ENCODE measurements at regions not wholly inside any gene's neighbourhood (a gene's known extent, or its start where the extent isn't known, plus 50 kb on each side); places are given as distances from the start of the nearest gene placed in this dataset.

DNA sequence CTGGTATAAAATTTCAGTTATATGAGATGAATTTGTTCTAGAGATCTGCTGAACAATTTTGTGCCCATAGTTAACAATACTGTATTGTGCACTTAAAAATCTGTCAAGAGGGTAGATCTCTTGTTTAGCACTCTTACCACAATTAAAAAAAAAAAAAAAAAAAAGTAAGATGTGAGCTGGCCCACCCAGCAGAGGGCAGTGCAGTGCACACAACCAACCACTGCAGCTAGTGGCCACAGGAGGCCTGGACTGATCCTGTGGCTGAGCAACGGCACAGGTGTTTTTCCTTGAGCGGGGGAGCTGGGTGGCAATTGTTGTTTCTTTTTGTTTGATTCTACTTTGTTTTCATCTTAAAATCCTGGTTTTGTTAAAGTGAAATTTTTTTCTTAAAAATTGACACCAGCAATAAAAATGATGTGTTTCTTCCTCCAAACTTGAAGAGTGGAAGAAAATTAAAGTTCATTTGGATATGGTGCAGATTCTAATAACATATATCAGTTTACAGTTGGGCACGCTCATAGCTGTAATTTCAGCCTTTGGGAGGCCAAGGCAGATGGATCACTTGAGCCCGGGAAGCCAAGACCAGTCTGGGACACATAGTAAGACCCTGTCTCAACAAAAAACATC, 171.1 kb upstream of the TBX20 start:
- no peak overlapping the region for H3K27ac Mint-ChIP-seq

DNA sequence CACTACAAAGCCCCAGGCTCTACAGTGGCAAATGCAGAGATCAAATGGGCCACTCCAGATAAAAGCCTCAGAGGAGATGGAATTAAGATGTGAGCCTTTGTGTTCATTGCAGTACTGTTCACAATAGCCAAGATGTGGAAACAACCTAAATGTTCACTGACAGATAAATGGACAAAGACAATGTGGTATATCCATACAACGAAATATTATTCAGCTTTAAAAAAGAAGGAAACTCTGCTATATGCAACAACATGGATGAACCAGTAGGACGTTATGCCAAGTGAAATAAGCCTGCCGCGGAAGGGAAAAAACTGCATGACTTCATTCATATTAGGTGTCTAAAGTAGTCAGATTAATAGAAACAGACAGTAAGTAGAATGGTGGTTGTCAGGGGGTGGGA, 170.5 kb upstream of the TBX20 start:
- H3K36me3 Mint-ChIP-seq = no peaks in the 10 kb centered on the region
- H3K4me3 ChIP-seq (ENCODE audit: low read length) = no peak overlapping the region
- H3K27ac Mint-ChIP-seq = no peak overlapping the region
- H3K27ac ChIP-seq (ENCODE audit: low read length) = no peak overlapping the region
- H3K9me3 Mint-ChIP-seq = no peaks in the 10 kb centered on the region
- H3K9me3 ChIP-seq (ENCODE audit: control insufficient read depth, insufficient read depth, low read length) = no peaks in the 10 kb centered on the region
- ATAC-seq (no peak), DNase-seq (no peak)
- H3K4me3 Mint-ChIP-seq = no peak overlapping the region
- intact Hi-C loops (cut with micrococcal nuclease) = no loop called here
- TF ChIP-seq, protein P1, sequence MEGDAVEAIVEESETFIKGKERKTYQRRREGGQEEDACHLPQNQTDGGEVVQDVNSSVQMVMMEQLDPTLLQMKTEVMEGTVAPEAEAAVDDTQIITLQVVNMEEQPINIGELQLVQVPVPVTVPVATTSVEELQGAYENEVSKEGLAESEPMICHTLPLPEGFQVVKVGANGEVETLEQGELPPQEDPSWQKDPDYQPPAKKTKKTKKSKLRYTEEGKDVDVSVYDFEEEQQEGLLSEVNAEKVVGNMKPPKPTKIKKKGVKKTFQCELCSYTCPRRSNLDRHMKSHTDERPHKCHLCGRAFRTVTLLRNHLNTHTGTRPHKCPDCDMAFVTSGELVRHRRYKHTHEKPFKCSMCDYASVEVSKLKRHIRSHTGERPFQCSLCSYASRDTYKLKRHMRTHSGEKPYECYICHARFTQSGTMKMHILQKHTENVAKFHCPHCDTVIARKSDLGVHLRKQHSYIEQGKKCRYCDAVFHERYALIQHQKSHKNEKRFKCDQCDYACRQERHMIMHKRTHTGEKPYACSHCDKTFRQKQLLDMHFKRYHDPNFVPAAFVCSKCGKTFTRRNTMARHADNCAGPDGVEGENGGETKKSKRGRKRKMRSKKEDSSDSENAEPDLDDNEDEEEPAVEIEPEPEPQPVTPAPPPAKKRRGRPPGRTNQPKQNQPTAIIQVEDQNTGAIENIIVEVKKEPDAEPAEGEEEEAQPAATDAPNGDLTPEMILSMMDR (IDR thresholded peaks at IDR 0.05) = no peak
- H3K4me1 ChIP-seq (ENCODE audit: control insufficient read depth, insufficient read depth, low read length) = no peaks in the 10 kb centered on the region
- no peaks in the 10 kb centered on the region for H3K27me3 ChIP-seq (ENCODE audit: control insufficient read depth, insufficient read depth, low read length)
- WGBS (ENCODE audit: insufficient coverage) = 86% methylated on average over 4 of the region's 4 CpGs
- H3K4me1 Mint-ChIP-seq = peaks cover 0 to 6% of the 10 kb centered on the region in 2 donors
- H3K36me3 ChIP-seq (ENCODE audit: control insufficient read depth, insufficient read depth, low read length) = no peaks in the 10 kb centered on the region
- peaks cover 2 to 20% of the 10 kb centered on the region in 2 donors for H3K27me3 Mint-ChIP-seq (ENCODE audit: low read depth in 2 of 2)

More for the DNA sequence above, 171.1 kb upstream of the TBX20 start:
- H3K27me3 Mint-ChIP-seq (ENCODE audit: low read depth in 2 of 2) = peaks cover 2 to 20% of the 10 kb centered on the region in 2 donors
- H3K4me1 ChIP-seq (ENCODE audit: control insufficient read depth, insufficient read depth, low read length) = no peaks in the 10 kb centered on the region
- H3K9me3 Mint-ChIP-seq = no peaks in the 10 kb centered on the region
- ATAC-seq = peak; percentile 86 to 97 (median 95)
- H3K27ac ChIP-seq (ENCODE audit: low read length) = no peak overlapping the region
- no peak overlapping the region for H3K4me3 ChIP-seq (ENCODE audit: low read length)
- no peaks in the 10 kb centered on the region for H3K9me3 ChIP-seq (ENCODE audit: control insufficient read depth, insufficient read depth, low read length)
- H3K36me3 Mint-ChIP-seq = no peaks in the 10 kb centered on the region
- intact Hi-C loops (cut with micrococcal nuclease) = loop anchor here (1.0 to 5.0 kb wide), 4 partner anchors 112 to 552 kb away; no protein-coding TSS in a partner anchor
- TF ChIP-seq, protein P1 (IDR thresholded peaks at IDR 0.05) = peak; percentile 78
- no peaks in the 10 kb centered on the region for H3K36me3 ChIP-seq (ENCODE audit: control insufficient read depth, insufficient read depth, low read length)
- peaks cover 0 to 6% of the 10 kb centered on the region in 2 donors for H3K4me1 Mint-ChIP-seq
- H3K27me3 ChIP-seq (ENCODE audit: control insufficient read depth, insufficient read depth, low read length) = no peaks in the 10 kb centered on the region
- peak; percentile 49 to 76 for DNase-seq
- WGBS (ENCODE audit: insufficient coverage) = 48% methylated on average over 4 of the region's 4 CpGs
- no peak overlapping the region for H3K4me3 Mint-ChIP-seq

DNA sequence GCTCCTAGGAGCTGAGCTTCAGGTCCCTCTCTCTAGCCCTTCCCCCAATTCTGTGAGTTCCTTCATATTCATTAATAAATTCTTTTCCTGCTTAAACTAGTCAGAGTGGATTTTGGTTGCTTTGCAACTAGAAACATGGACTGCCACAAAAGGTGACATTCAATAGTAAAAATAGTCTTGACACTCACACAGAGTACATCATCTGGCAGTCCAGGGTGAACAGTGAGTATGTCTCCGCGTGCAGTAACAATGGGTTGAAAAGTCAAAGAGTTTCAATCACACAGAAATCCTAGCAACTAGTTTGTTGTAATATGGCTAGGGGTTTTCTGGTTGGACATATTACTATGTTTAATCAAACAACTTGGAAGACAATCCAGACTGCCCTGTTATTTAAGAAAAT, 168.8 kb upstream of the TBX20 start:
- Histone ChIP-seq H3K4me1 (ENCODE audit: control insufficient read depth, insufficient read depth, low read length) (no peaks in the 10 kb centered on the region), H3K27ac (ENCODE audit: low read length) (no peak overlapping the region), H3K36me3 (ENCODE audit: control insufficient read depth, insufficient read depth, low read length) (no peaks in the 10 kb centered on the region), H3K9me3 (ENCODE audit: control insufficient read depth, insufficient read depth, low read length) (no peaks in the 10 kb centered on the region), H3K27me3 (ENCODE audit: control insufficient read depth, insufficient read depth, low read length) (no peaks in the 10 kb centered on the region), H3K4me3 (ENCODE audit: low read length) (no peak overlapping the region)
- intact Hi-C loops (cut with micrococcal nuclease) = no loop called here
- H3K27me3 Mint-ChIP-seq (ENCODE audit: low read depth in 2 of 2) = peaks cover 5 to 19% of the 10 kb centered on the region in 2 donors
- DNase-seq = no peak
- no peaks in the 10 kb centered on the region for H3K36me3 Mint-ChIP-seq
- no CpG with 5 or more reads among the region's 2 CpGs for WGBS (ENCODE audit: insufficient coverage)
- peaks cover 0 to 6% of the 10 kb centered on the region in 2 donors for H3K4me1 Mint-ChIP-seq
- TF ChIP-seq, protein P1 (IDR thresholded peaks at IDR 0.05) = no peak
- H3K4me3 Mint-ChIP-seq = no peak overlapping the region
- no peak overlapping the region for H3K27ac Mint-ChIP-seq
- ATAC-seq = no peak
- no peaks in the 10 kb centered on the region for H3K9me3 Mint-ChIP-seq

DNA sequence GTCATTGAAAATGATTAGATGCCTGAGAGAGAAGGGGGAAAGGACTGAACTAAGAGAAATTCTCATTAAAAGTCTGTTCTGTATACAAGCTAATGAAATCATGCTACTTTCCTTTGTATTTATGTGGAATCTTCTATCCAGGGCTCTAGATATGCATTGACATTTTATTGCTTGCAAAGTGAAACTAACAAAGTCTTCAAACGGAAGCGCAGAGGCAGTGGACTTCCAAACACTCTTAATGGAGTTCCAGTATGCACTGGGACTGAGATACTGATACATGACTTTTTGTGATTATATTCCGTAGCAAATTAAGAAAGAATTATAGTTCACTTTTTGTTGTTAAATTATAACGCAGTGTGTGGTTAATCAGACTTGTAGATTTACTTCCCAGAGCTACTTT, 166.8 kb upstream of the TBX20 start:
- H3K36me3 Mint-ChIP-seq = no peaks in the 10 kb centered on the region
- H3K27ac Mint-ChIP-seq = no peak overlapping the region
- H3K27me3 ChIP-seq (ENCODE audit: control insufficient read depth, insufficient read depth, low read length) = no peaks in the 10 kb centered on the region
- ATAC-seq (no peak), DNase-seq (no peak)
- intact Hi-C loops (cut with micrococcal nuclease) = no loop called here
- H3K36me3 ChIP-seq (ENCODE audit: control insufficient read depth, insufficient read depth, low read length) = no peaks in the 10 kb centered on the region
- WGBS (ENCODE audit: insufficient coverage) = 87% methylated on average over 4 of the region's 4 CpGs
- no peak overlapping the region for H3K4me3 ChIP-seq (ENCODE audit: low read length)
- H3K4me1 ChIP-seq (ENCODE audit: control insufficient read depth, insufficient read depth, low read length) = no peaks in the 10 kb centered on the region
- H3K4me1 Mint-ChIP-seq = peaks cover 0 to 6% of the 10 kb centered on the region in 2 donors
- TF ChIP-seq, protein P1 (IDR thresholded peaks at IDR 0.05) = no peak
- H3K27me3 Mint-ChIP-seq (ENCODE audit: low read depth in 2 of 2) = peaks cover 6 to 16% of the 10 kb centered on the region in 2 donors
- H3K9me3 Mint-ChIP-seq = no peaks in the 10 kb centered on the region
- H3K4me3 Mint-ChIP-seq = no peak overlapping the region
- H3K9me3 ChIP-seq (ENCODE audit: control insufficient read depth, insufficient read depth, low read length) = no peaks in the 10 kb centered on the region
- H3K27ac ChIP-seq (ENCODE audit: low read length) = no peak overlapping the region
